Type B pancreatic cell (in vitro differentiated cells): ENCODE measurements at regions not wholly inside any gene's neighbourhood (a gene's known extent, or its start where the extent isn't known, plus 50 kb on each side); places are given as distances from the start of the nearest gene placed in this dataset.

Experiments used
- DNase-seq: peaks from one replicate; pipeline ENCODE4 v3.0.0; 2021; ENCODE audit warnings: mixed read lengths; ENCODE audit not compliant: unreplicated experiment; ENCODE audit errors: extremely low spot score
- H3K27ac Mint-ChIP-seq: 2 replicates; pipeline ENCODE4 v1.8.0; 2021; ENCODE audit warnings: mild to moderate bottlenecking, mixed read lengths
- H3K27me3 Mint-ChIP-seq: 2 replicates; pipeline ENCODE4 v1.8.0; 2021; ENCODE audit warnings: mixed read lengths
- H3K36me3 Mint-ChIP-seq: 2 replicates; pipeline ENCODE4 v1.8.0; 2021; ENCODE audit warnings: mixed read lengths
- H3K4me1 Mint-ChIP-seq: one replicate; pipeline ENCODE4 v1.8.0; 2021; ENCODE audit warnings: mixed read lengths; ENCODE audit not compliant: unreplicated experiment
- H3K4me3 Mint-ChIP-seq: 2 replicates; pipeline ENCODE4 v1.8.0; 2021; ENCODE audit warnings: mild to moderate bottlenecking, mixed read lengths
- H3K9me3 Mint-ChIP-seq: 2 replicates; pipeline ENCODE4 v1.8.0; 2021; ENCODE audit warnings: mixed read lengths
- TF ChIP-seq, protein P1 (sequence below): fragments of 200-600 bp; sonication (generic); conservative IDR thresholded peaks from 2 replicates; pipeline ENCODE4 v1.5.0; 2021; ENCODE audit warnings: antibody characterized with exemption, mild to moderate bottlenecking

GRCh38 chr5:28567048-28567447 is 1528.7 kb upstream of the CDH9 start:
- no peak overlapping the region for H3K27ac Mint-ChIP-seq
- no peaks in the 10 kb centered on the region for H3K4me1 Mint-ChIP-seq
- no peaks in the 10 kb centered on the region for H3K27me3 Mint-ChIP-seq
- no peaks in the 10 kb centered on the region for H3K36me3 Mint-ChIP-seq
- no peak overlapping the region for H3K4me3 Mint-ChIP-seq
- TF ChIP-seq, protein P1, sequence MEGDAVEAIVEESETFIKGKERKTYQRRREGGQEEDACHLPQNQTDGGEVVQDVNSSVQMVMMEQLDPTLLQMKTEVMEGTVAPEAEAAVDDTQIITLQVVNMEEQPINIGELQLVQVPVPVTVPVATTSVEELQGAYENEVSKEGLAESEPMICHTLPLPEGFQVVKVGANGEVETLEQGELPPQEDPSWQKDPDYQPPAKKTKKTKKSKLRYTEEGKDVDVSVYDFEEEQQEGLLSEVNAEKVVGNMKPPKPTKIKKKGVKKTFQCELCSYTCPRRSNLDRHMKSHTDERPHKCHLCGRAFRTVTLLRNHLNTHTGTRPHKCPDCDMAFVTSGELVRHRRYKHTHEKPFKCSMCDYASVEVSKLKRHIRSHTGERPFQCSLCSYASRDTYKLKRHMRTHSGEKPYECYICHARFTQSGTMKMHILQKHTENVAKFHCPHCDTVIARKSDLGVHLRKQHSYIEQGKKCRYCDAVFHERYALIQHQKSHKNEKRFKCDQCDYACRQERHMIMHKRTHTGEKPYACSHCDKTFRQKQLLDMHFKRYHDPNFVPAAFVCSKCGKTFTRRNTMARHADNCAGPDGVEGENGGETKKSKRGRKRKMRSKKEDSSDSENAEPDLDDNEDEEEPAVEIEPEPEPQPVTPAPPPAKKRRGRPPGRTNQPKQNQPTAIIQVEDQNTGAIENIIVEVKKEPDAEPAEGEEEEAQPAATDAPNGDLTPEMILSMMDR = no peak
- peaks cover 4% of the 10 kb centered on the region for H3K9me3 Mint-ChIP-seq
- DNase-seq = no peak

DNA sequence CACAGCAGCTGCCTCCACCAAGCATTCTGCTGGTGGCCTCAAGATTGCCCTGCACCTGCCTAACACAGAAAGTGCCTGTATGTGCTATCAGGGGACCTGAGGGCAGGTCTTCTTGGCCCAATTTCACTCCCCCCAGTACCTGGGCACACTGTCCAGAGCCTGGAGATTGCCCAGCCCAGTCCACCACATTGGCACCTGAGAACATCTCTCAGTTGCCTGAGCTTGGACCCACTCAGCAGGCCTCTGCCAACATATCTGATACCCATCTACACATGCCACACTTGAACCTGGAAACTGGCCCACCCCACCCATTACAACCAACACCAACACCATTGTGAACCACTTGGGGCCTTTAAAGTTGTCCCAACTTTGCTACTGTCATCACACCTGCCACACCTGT is 1523.1 kb upstream of the CDH9 start:
- DNase-seq = no peak
- Mint-ChIP-seq H3K27ac (no peak overlapping the region), H3K36me3 (no peaks in the 10 kb centered on the region), H3K4me1 (no peaks in the 10 kb centered on the region), H3K27me3 (no peaks in the 10 kb centered on the region), H3K4me3 (no peak overlapping the region), H3K9me3 (no peaks in the 10 kb centered on the region)
- TF ChIP-seq, protein P1 = no peak

- TF ChIP-seq, protein P1 = no peak
- Mint-ChIP-seq H3K36me3 (no peaks in the 10 kb centered on the region), H3K27me3 (no peaks in the 10 kb centered on the region), H3K4me3 (no peak overlapping the region), H3K4me1 (no peaks in the 10 kb centered on the region), H3K27ac (no peak overlapping the region), H3K9me3 (peaks cover 4% of the 10 kb centered on the region)
- DNase-seq = no peak
Measured at GRCh38 chr5:28558196-28558595, 1519.8 kb upstream of the CDH9 start.

GRCh38 chr5:28557114-28557513 is 1518.7 kb upstream of the CDH9 start:
- Mint-ChIP-seq H3K4me1 (no peaks in the 10 kb centered on the region), H3K9me3 (peaks cover 5% of the 10 kb centered on the region), H3K36me3 (no peaks in the 10 kb centered on the region), H3K4me3 (no peak overlapping the region), H3K27me3 (no peaks in the 10 kb centered on the region), H3K27ac (no peak overlapping the region)
- TF ChIP-seq, protein P1 = no peak
- DNase-seq = no peak

DNA sequence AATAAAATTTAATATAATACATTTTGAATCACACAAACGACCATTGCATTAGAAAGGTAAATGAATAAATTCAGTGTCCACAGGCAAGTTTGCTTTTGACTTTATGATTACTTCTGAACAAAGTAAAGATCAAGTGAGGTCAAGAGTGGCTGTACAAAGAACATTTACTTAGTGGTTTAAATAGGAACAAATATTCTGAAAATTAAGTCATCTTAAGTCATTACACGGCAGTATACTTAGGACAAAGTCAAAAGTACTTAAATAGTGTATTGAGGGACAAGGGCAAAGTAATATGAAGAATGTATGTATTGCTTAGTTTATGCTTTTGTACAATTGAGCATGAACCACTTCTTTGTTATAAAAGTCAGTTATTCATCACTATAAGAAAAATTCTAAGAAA is 1511.2 kb upstream of the CDH9 start:
- TF ChIP-seq, protein P1 = no peak
- peaks cover 11% of the 10 kb centered on the region for H3K9me3 Mint-ChIP-seq
- peaks cover 7% of the 10 kb centered on the region for H3K4me1 Mint-ChIP-seq
- H3K4me3 Mint-ChIP-seq = no peak overlapping the region
- H3K36me3 Mint-ChIP-seq = no peaks in the 10 kb centered on the region
- no peak overlapping the region for H3K27ac Mint-ChIP-seq
- no peaks in the 10 kb centered on the region for H3K27me3 Mint-ChIP-seq
- no peak for DNase-seq

- Mint-ChIP-seq H3K36me3 (no peaks in the 10 kb centered on the region), H3K27me3 (no peaks in the 10 kb centered on the region), H3K4me3 (no peak overlapping the region), H3K9me3 (peaks cover 11% of the 10 kb centered on the region), H3K27ac (no peak overlapping the region), H3K4me1 (peaks cover 7% of the 10 kb centered on the region)
- TF ChIP-seq, protein P1 = no peak
- no peak for DNase-seq
Measured at GRCh38 chr5:28548856-28549255, 1510.5 kb upstream of the CDH9 start.
